ENCODE measurements at regions not wholly inside any gene's neighbourhood (a gene's known extent, or its start where the extent isn't known, plus 50 kb on each side); places are given as distances from the start of the nearest gene placed in this dataset.

- DNase-seq, result no peak
- in situ Hi-C loops (cut with MboI; ENCODE audit: low pct_ligation_motif_present in 1 of 4, low pct_unique_long_range_greater_than_20kb in 1 of 4, low sequenced_read_pairs in 3 of 4) (no loop called here), intact Hi-C loops (cut with DNase I; ENCODE audit: low total_unique reads) (no loop called here)
- no peaks in the 10 kb centered on the region for H3K9me3 ChIP-seq
- peaks cover 0 to 12% (median 3%) of the 10 kb centered on the region in 4 donors for H3K4me1 ChIP-seq
- no peaks in the 10 kb centered on the region for H3K36me3 ChIP-seq
- TF ChIP-seq POLR2A (IDR thresholded peaks at IDR 0.05) (no peak), CTCF (IDR thresholded peaks at IDR 0.05) (no peak), EP300 (IDR thresholded peaks at IDR 0.05; ENCODE audit: low read depth) (no peak), POLR2AphosphoS5 (IDR thresholded peaks at IDR 0.05) (no peak)
- H3K27ac ChIP-seq, result no peak overlapping the region
- no peaks in the 10 kb centered on the region for H3K27me3 ChIP-seq
- WGBS, 2 donors (ENCODE audit: low coverage in 1 of 2), result 85 to 100% methylated on average over 4 to 7 of the region's 7 CpGs
- no peak overlapping the region for H3K4me3 ChIP-seq
Observed at GRCh38 chr9:107707915-107708441, 218.4 kb upstream of the KLF4 start.

- Histone ChIP-seq H3K4me1 (peaks cover 0 to 8% (median 3%) of the 10 kb centered on the region in 4 donors), H3K4me3 (no peak overlapping the region), H3K27ac (no peak overlapping the region), H3K9me3 (no peaks in the 10 kb centered on the region), H3K36me3 (no peaks in the 10 kb centered on the region), H3K27me3 (no peaks in the 10 kb centered on the region)
- TF ChIP-seq EP300 (IDR thresholded peaks at IDR 0.05; ENCODE audit: low read depth) (no peak), POLR2AphosphoS5 (IDR thresholded peaks at IDR 0.05) (no peak), POLR2A (IDR thresholded peaks at IDR 0.05) (no peak), CTCF (IDR thresholded peaks at IDR 0.05) (no peak)
- 54 to 59% methylated on average over 6 of the region's 6 CpGs for whole genome bisulfite sequencing, 2 donors (ENCODE audit: low coverage in 1 of 2)
- DNase-seq, result no peak
- intact Hi-C loops (cut with DNase I; ENCODE audit: low total_unique reads) (no loop called here), in situ Hi-C loops (cut with MboI; ENCODE audit: low pct_ligation_motif_present in 1 of 4, low pct_unique_long_range_greater_than_20kb in 1 of 4, low sequenced_read_pairs in 3 of 4) (no loop called here)
Observed at GRCh38 chr9:107707428-107707837, 217.9 kb upstream of the KLF4 start.

- no peak for DNase-seq
- H3K9me3 ChIP-seq, result no peaks in the 10 kb centered on the region
- intact Hi-C loops (cut with DNase I; ENCODE audit: low total_unique reads) (no loop called here), in situ Hi-C loops (cut with MboI; ENCODE audit: low pct_ligation_motif_present in 1 of 4, low pct_unique_long_range_greater_than_20kb in 1 of 4, low sequenced_read_pairs in 3 of 4) (no loop called here)
- TF ChIP-seq POLR2AphosphoS5 (IDR thresholded peaks at IDR 0.05) (no peak), POLR2A (IDR thresholded peaks at IDR 0.05) (no peak), EP300 (IDR thresholded peaks at IDR 0.05; ENCODE audit: low read depth) (no peak), CTCF (IDR thresholded peaks at IDR 0.05) (no peak)
- peaks cover 0 to 7% (median 1%) of the 10 kb centered on the region in 4 donors for H3K4me1 ChIP-seq
- H3K27ac ChIP-seq, result no peak overlapping the region
- H3K36me3 ChIP-seq, result no peaks in the 10 kb centered on the region
- no peaks in the 10 kb centered on the region for H3K27me3 ChIP-seq
- WGBS, 2 donors (ENCODE audit: low coverage in 1 of 2), result 81 to 83% methylated on average over 3 of the region's 3 CpGs
- H3K4me3 ChIP-seq, result no peak overlapping the region
Observed at GRCh38 chr9:107706701-107707427, 217.3 kb upstream of the KLF4 start.

- in situ Hi-C loops (cut with MboI; ENCODE audit: low pct_ligation_motif_present in 1 of 4, low pct_unique_long_range_greater_than_20kb in 1 of 4, low sequenced_read_pairs in 3 of 4) (no loop called here), intact Hi-C loops (cut with DNase I; ENCODE audit: low total_unique reads) (no loop called here)
- Histone ChIP-seq H3K4me3 (no peak overlapping the region), H3K36me3 (no peaks in the 10 kb centered on the region), H3K27ac (no peak overlapping the region), H3K4me1 (peaks cover 0 to 7% (median 0%) of the 10 kb centered on the region in 4 donors), H3K9me3 (no peaks in the 10 kb centered on the region), H3K27me3 (no peaks in the 10 kb centered on the region)
- WGBS, 2 donors (ENCODE audit: low coverage in 1 of 2), result 70 to 71% methylated on average over 3 of the region's 3 CpGs
- DNase-seq, result no peak
- TF ChIP-seq POLR2AphosphoS5 (IDR thresholded peaks at IDR 0.05) (no peak), EP300 (IDR thresholded peaks at IDR 0.05; ENCODE audit: low read depth) (no peak), CTCF (IDR thresholded peaks at IDR 0.05) (no peak), POLR2A (IDR thresholded peaks at IDR 0.05) (no peak)
Observed at GRCh38 chr9:107705521-107705920, 216.0 kb upstream of the KLF4 start.

Measured in transverse colon (tissue), 4 donors.